Activated CD8-positive, alpha-beta T cell treated with anti-CD3 and anti-CD28 coated beads for 36 hours (primary cell): ENCODE measurements at regions not wholly inside any gene's neighbourhood (a gene's known extent, or its start where the extent isn't known, plus 50 kb on each side); places are given as distances from the start of the nearest gene placed in this dataset.

Experiments used
- ATAC-seq: fragments of 200-7000 bp; cut with Tn5 transposase; one replicate; pipeline ENCODE4 v1.10.0; 2021; ENCODE audit warnings: mild to moderate bottlenecking, moderate library complexity
- CTCF ChIA-PET: fragments of 350-600 bp; sonication (Branson Sonifier 250); formaldehyde crosslinking; loops from one replicate; lab custom pipeline; 2021; ENCODE audit warnings: antibody characterized with exemption; lab: Charles Lee
- POLR2A ChIA-PET: fragments of 350-600 bp; sonication (Branson Sonifier 250); formaldehyde crosslinking; loops from one replicate; lab custom pipeline; 2021; ENCODE audit warnings: antibody characterized with exemption; lab: Charles Lee
- DNase-seq: peaks from one replicate; pipeline ENCODE4 v3.0.0-alpha.2; 2020
- H3K27ac Mint-ChIP-seq: one replicate; pipeline ENCODE4 v1.8.0; 2021; ENCODE audit warnings: mild to moderate bottlenecking, mixed read lengths
- H3K27me3 Mint-ChIP-seq: one replicate; pipeline ENCODE4 v1.8.0; 2021; ENCODE audit warnings: mixed read lengths
- H3K36me3 Mint-ChIP-seq: one replicate; pipeline ENCODE4 v1.8.0; 2021; ENCODE audit warnings: low read depth, mixed read lengths
- H3K4me1 Mint-ChIP-seq: one replicate; pipeline ENCODE4 v1.8.0; 2021; ENCODE audit warnings: low read depth, mixed read lengths
- H3K4me3 Mint-ChIP-seq: one replicate; pipeline ENCODE4 v1.8.0; 2021; ENCODE audit warnings: mild to moderate bottlenecking, moderate library complexity, mixed read lengths
- H3K9me3 Mint-ChIP-seq: one replicate; pipeline ENCODE4 v1.8.0; 2021; ENCODE audit warnings: mixed read lengths
- CTCF ChIP-seq: fragments of 200-600 bp; IDR thresholded peaks from one replicate; pipeline ENCODE4 v1.8.0; 2022; ENCODE audit warnings: antibody characterized with exemption, mild to moderate bottlenecking
- intact Hi-C: fragments of 100-400 bp; cut with micrococcal nuclease; formaldehyde crosslinking; loops from one replicate; pipeline ENCODE4 v1.10.0; 2022

GRCh38 chr15:24039683-24040082, 352.6 kb upstream of the NDN start:
- Mint-ChIP-seq H3K27ac (no peak overlapping the region), H3K4me3 (no peak overlapping the region), H3K4me1 (no peaks in the 10 kb centered on the region), H3K36me3 (no peaks in the 10 kb centered on the region), H3K9me3 (peaks cover 8% of the 10 kb centered on the region), H3K27me3 (no peaks in the 10 kb centered on the region)
- intact Hi-C loops, result no loop called here
- ChIA-PET CTCF (no interaction called here), POLR2A (no interaction called here)
- no peak for ATAC-seq
- no peak for TF ChIP-seq CTCF
- no peak for DNase-seq

GRCh38 chr15:24054547-24055245, 367.6 kb upstream of the NDN start:
- H3K27ac Mint-ChIP-seq, result no peak overlapping the region
- intact Hi-C loops, result no loop called here
- no peak for DNase-seq
- no peak for TF ChIP-seq CTCF
- no peaks in the 10 kb centered on the region for H3K27me3 Mint-ChIP-seq
- peaks cover 9% of the 10 kb centered on the region for H3K9me3 Mint-ChIP-seq
- no peak overlapping the region for H3K4me3 Mint-ChIP-seq
- POLR2A ChIA-PET, result no interaction called here
- no peak for ATAC-seq
- H3K4me1 Mint-ChIP-seq, result no peaks in the 10 kb centered on the region
- H3K36me3 Mint-ChIP-seq, result no peaks in the 10 kb centered on the region
- CTCF ChIA-PET, result no interaction called here

GRCh38 chr15:24067733-24068501, 380.8 kb upstream of the NDN start:
- Mint-ChIP-seq H3K27me3 (no peaks in the 10 kb centered on the region), H3K4me1 (no peaks in the 10 kb centered on the region), H3K9me3 (peaks cover 7% of the 10 kb centered on the region), H3K27ac (no peak overlapping the region), H3K4me3 (no peak overlapping the region), H3K36me3 (no peaks in the 10 kb centered on the region)
- ChIA-PET POLR2A (no interaction called here), CTCF (no interaction called here)
- TF ChIP-seq CTCF, result no peak
- ATAC-seq, result no peak
- DNase-seq, result no peak
- intact Hi-C loops, result no loop called here

GRCh38 chr15:24075420-24076089, 388.4 kb upstream of the NDN start:
- TF ChIP-seq CTCF, result no peak
- intact Hi-C loops, result no loop called here
- ATAC-seq (no peak), DNase-seq (no peak)
- ChIA-PET CTCF (no interaction called here), POLR2A (no interaction called here)
- no peak overlapping the region for H3K4me3 Mint-ChIP-seq
- no peaks in the 10 kb centered on the region for H3K27me3 Mint-ChIP-seq
- no peaks in the 10 kb centered on the region for H3K4me1 Mint-ChIP-seq
- H3K9me3 Mint-ChIP-seq, result peaks cover 14% of the 10 kb centered on the region
- H3K36me3 Mint-ChIP-seq, result no peaks in the 10 kb centered on the region
- H3K27ac Mint-ChIP-seq, result no peak overlapping the region
